ENCODE measurements at regions not wholly inside any gene's neighbourhood (a gene's known extent, or its start where the extent isn't known, plus 50 kb on each side); places are given as distances from the start of the nearest gene placed in this dataset.

- TF ChIP-seq, protein P1, sequence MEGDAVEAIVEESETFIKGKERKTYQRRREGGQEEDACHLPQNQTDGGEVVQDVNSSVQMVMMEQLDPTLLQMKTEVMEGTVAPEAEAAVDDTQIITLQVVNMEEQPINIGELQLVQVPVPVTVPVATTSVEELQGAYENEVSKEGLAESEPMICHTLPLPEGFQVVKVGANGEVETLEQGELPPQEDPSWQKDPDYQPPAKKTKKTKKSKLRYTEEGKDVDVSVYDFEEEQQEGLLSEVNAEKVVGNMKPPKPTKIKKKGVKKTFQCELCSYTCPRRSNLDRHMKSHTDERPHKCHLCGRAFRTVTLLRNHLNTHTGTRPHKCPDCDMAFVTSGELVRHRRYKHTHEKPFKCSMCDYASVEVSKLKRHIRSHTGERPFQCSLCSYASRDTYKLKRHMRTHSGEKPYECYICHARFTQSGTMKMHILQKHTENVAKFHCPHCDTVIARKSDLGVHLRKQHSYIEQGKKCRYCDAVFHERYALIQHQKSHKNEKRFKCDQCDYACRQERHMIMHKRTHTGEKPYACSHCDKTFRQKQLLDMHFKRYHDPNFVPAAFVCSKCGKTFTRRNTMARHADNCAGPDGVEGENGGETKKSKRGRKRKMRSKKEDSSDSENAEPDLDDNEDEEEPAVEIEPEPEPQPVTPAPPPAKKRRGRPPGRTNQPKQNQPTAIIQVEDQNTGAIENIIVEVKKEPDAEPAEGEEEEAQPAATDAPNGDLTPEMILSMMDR (IDR thresholded peaks at IDR 0.05) = no peak
- no peak for TF ChIP-seq POLR2A (IDR thresholded peaks at IDR 0.05)
Observed at GRCh38 chr6:6379573-6379972, 59.1 kb upstream of the F13A1 start.
